Cardiac muscle cell (in vitro differentiated cells and primary cell): ENCODE measurements at regions not wholly inside any gene's neighbourhood (a gene's known extent, or its start where the extent isn't known, plus 50 kb on each side); places are given as distances from the start of the nearest gene placed in this dataset.
"Not testable (repeated sequence)": the region's sequence is repeated elsewhere in the genome, so short reads cannot be mapped to it uniquely, and the experiment has no call there.

Experiments used
- DNase-seq, 2 donors: peaks; one replicate each; pipeline versions ENCODE4 v3.0.0 to v3.0.0-alpha.2; 2010 to 2017; ENCODE audit warnings: low read depth in 1 of 2, low spot score in 1 of 2
- H3K27ac ChIP-seq: fragments of 200-600 bp; sonication (generic); 2 replicates; pipeline ENCODE4 v1.5.1; 2016
- H3K27me3 ChIP-seq: fragments of 200-600 bp; sonication (generic); 2 replicates; pipeline ENCODE4 v1.6.0; 2016; ENCODE audit warnings: control low read depth
- H3K36me3 ChIP-seq: fragments of 200-600 bp; sonication (generic); 2 replicates; pipeline ENCODE4 v1.5.1; 2016; ENCODE audit warnings: control low read depth
- H3K4me1 ChIP-seq: fragments of 200-600 bp; sonication (generic); 2 replicates; pipeline ENCODE4 v1.8.1; 2017; ENCODE audit warnings: low read depth, mild to moderate bottlenecking, mixed run types
- H3K4me3 ChIP-seq: fragments of 200-600 bp; sonication (generic); 2 replicates; pipeline ENCODE4 v1.5.1; 2016; ENCODE audit warnings: mild to moderate bottlenecking
- H3K9me3 ChIP-seq: fragments of 200-600 bp; sonication (generic); 2 replicates; pipeline ENCODE4 v1.5.1; 2017; ENCODE audit warnings: low read depth, mild to moderate bottlenecking, control low read depth
- TF ChIP-seq, protein P1 (sequence below): IDR thresholded peaks from 2 replicates; pipeline ENCODE4 v1.5.1; 2012; ENCODE audit warnings: low read depth, mild to moderate bottlenecking, low read length

- Histone ChIP-seq H3K4me3 (no peak overlapping the region), H3K27me3 (peaks cover 7% of the 10 kb centered on the region), H3K9me3 (no peaks in the 10 kb centered on the region), H3K4me1 (peaks cover 24% of the 10 kb centered on the region), H3K27ac (no peak overlapping the region), H3K36me3 (no peaks in the 10 kb centered on the region)
- TF ChIP-seq, protein P1, sequence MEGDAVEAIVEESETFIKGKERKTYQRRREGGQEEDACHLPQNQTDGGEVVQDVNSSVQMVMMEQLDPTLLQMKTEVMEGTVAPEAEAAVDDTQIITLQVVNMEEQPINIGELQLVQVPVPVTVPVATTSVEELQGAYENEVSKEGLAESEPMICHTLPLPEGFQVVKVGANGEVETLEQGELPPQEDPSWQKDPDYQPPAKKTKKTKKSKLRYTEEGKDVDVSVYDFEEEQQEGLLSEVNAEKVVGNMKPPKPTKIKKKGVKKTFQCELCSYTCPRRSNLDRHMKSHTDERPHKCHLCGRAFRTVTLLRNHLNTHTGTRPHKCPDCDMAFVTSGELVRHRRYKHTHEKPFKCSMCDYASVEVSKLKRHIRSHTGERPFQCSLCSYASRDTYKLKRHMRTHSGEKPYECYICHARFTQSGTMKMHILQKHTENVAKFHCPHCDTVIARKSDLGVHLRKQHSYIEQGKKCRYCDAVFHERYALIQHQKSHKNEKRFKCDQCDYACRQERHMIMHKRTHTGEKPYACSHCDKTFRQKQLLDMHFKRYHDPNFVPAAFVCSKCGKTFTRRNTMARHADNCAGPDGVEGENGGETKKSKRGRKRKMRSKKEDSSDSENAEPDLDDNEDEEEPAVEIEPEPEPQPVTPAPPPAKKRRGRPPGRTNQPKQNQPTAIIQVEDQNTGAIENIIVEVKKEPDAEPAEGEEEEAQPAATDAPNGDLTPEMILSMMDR, result no peak
- DNase-seq, result no peak
Measured at GRCh38 chr13:48876289-48876688, 99.4 kb upstream of the FNDC3A start.

GRCh38 chr13:48879432-48879831 lies 96.3 kb upstream of the FNDC3A start:
- Histone ChIP-seq H3K4me1 (peaks cover 11% of the 10 kb centered on the region), H3K4me3 (no peak overlapping the region), H3K9me3 (no peaks in the 10 kb centered on the region), H3K36me3 (no peaks in the 10 kb centered on the region), H3K27me3 (peaks cover 7% of the 10 kb centered on the region), H3K27ac (no peak overlapping the region)
- TF ChIP-seq, protein P1, result no peak
- DNase-seq, result no peak

DNA sequence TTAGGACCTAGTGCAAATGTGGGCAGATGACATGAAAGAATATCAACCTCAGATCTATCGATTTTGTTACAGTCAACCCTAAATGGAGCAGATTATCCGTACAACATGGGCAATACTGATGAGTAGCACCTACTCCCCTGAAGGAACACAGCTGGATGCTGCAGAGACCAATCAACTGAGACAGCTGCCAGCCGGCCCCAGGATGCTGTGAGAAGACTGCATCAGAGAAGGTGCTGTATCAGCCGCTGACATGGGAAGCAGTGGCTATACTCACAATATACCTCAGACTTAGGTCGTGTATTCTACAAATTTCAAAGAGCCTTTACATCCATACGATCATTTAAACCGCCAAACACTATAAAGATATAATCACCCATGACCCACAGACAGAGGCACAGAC lies 95.9 kb upstream of the FNDC3A start:
- Histone ChIP-seq H3K4me3 (no peak overlapping the region), H3K4me1 (peaks cover 6% of the 10 kb centered on the region), H3K27ac (no peak overlapping the region), H3K27me3 (peaks cover 7% of the 10 kb centered on the region), H3K9me3 (no peaks in the 10 kb centered on the region), H3K36me3 (no peaks in the 10 kb centered on the region)
- no peak for DNase-seq
- TF ChIP-seq, protein P1, result no peak

DNA sequence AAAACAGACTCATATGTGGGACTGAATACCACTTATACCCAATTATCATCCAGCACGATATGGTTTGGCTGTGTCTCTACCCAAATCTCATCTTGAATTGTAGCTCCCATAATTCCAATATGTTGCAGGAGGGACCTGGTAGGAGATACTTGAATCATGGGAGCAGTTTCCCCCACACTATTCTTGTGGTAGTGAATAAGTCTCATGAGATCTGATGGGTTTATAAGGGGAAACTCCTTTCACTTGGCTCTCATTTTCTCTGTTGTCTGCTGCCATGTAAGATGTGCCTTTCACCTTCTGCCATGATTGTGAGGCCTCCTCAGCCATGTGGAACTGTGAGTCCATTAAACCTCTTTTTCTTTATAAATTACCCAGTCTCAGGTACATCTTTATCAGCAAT lies 91.9 kb upstream of the FNDC3A start:
- not testable (repeated sequence) for DNase-seq, H3K4me3 ChIP-seq

GRCh38 chr13:48885027-48885395 lies 90.7 kb upstream of the FNDC3A start:
- Histone ChIP-seq H3K4me3 (no peak overlapping the region), H3K27ac (no peak overlapping the region), H3K27me3 (peaks cover 1% of the 10 kb centered on the region), H3K9me3 (no peaks in the 10 kb centered on the region), H3K4me1 (no peaks in the 10 kb centered on the region), H3K36me3 (no peaks in the 10 kb centered on the region)
- no peak for DNase-seq
- TF ChIP-seq, protein P1, result no peak

More for the DNA sequence above, 91.9 kb upstream of the FNDC3A start:
- not testable (repeated sequence) for H3K36me3 ChIP-seq, H3K9me3 ChIP-seq, H3K27me3 ChIP-seq, H3K27ac ChIP-seq, H3K4me1 ChIP-seq

DNA sequence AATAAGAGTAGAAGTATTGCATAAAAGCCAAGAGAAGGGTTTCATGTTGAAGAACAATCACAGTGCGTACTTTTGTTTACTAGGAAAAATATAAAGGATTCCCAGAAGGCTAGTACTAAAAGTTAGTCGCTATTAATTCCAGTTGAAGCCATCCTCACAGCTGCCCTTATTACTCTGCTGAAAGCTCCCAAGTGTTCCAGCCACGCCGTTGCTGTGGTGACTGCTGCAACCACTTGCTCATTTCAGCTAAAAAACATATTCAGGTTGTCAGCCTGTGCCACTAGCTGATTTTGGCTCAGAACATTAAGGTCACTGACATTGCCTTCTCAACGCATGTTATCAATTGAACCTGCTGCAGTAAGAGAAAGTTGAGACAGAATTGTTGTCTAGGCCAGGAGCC lies 87.1 kb upstream of the FNDC3A start:
- Histone ChIP-seq H3K36me3 (no peaks in the 10 kb centered on the region), H3K27ac (no peak overlapping the region), H3K9me3 (no peaks in the 10 kb centered on the region), H3K4me3 (no peak overlapping the region), H3K4me1 (no peaks in the 10 kb centered on the region), H3K27me3 (no peaks in the 10 kb centered on the region)
- TF ChIP-seq, protein P1, result no peak
- no peak for DNase-seq
